Heart left ventricle (tissue), 13 donors: ENCODE measurements at regions not wholly inside any gene's neighbourhood (a gene's known extent, or its start where the extent isn't known, plus 50 kb on each side); places are given as distances from the start of the nearest gene placed in this dataset.

Experiments
- POLR2A ChIP-seq, 2 donors: fragments of 450-650 bp; IDR thresholded peaks; one replicate each; pipeline ENCODE4 v1.6.1; 2017; ENCODE audit warnings: antibody characterized with exemption in 2 of 2, mild to moderate bottlenecking in 2 of 2, moderate library complexity in 2 of 2
- TF ChIP-seq, protein P1 (sequence below), 12 donors: fragments of 200-600 bp; sonication (generic) in 4 of 12; IDR thresholded peaks; one replicate each; pipeline versions ENCODE4 v1.5.0 to v1.8.0; 2018 to 2022; ENCODE audit warnings: antibody characterized with exemption in 12 of 12, mild to moderate bottlenecking in 5 of 12
- donor health status: ischemic (EF 13 %, LVEDD 7.1; RV severe dilation, severe dysfunction).
- donor health status: DM: no; HTN: yes; CAD: no.
- donor health status: DM: no; HTN: no; CAD: no.
- donor health status: ischemic (EF 25% LVEDD 6.9; RV normal size, moderate dysfunction).
- donor health status: ischemic (EF 25% LVEDD 5.7; RV mildly dilated, moderate dysfunction).
- donor health status: ischemic (EF 35%, LVEDD 5.7; RV mildly dilated, moderate dysfunction).
- donor health status: nonischemic (EF 11% LVEDD 7.7; RV severe dilation, severe dysfunction).
- donor health status: DM: yes; HTN: yes; CAD: no.
- donor health status: PGD.
- donor health status: ischemic (EF 29% LVEDD 5.4; RV normal size, mild dysfunction).
- donor health status: nonischemic (EF 23%, LVEDD 6.1; RV moderate dilation, normal function).

DNA sequence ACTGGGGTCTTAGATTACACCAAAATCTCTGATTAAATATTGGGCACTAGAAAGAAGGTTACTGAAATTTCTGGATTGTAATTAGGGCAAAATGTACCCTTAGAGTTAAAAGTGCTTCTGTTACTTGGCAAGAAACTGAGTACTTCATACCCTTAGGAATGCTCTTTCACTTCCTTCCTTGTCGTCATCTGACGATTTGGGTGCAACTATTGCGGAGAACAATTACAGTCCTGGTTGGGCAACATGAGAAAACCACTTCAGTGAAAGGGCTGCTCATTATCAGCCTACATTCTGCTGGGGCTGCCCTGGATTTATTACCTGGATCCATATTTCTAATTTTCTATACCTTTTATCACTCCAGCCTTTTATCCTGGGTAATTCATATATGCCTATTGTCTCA, 348.5 kb upstream of the MDGA2 start:
- TF ChIP-seq, protein P1, sequence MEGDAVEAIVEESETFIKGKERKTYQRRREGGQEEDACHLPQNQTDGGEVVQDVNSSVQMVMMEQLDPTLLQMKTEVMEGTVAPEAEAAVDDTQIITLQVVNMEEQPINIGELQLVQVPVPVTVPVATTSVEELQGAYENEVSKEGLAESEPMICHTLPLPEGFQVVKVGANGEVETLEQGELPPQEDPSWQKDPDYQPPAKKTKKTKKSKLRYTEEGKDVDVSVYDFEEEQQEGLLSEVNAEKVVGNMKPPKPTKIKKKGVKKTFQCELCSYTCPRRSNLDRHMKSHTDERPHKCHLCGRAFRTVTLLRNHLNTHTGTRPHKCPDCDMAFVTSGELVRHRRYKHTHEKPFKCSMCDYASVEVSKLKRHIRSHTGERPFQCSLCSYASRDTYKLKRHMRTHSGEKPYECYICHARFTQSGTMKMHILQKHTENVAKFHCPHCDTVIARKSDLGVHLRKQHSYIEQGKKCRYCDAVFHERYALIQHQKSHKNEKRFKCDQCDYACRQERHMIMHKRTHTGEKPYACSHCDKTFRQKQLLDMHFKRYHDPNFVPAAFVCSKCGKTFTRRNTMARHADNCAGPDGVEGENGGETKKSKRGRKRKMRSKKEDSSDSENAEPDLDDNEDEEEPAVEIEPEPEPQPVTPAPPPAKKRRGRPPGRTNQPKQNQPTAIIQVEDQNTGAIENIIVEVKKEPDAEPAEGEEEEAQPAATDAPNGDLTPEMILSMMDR (IDR thresholded peaks at IDR 0.05): no peak
- no peak for TF ChIP-seq POLR2A (IDR thresholded peaks at IDR 0.05)
